AG04450 (cell line): ENCODE measurements at regions not wholly inside any gene's neighbourhood (a gene's known extent, or its start where the extent isn't known, plus 50 kb on each side); places are given as distances from the start of the nearest gene placed in this dataset.
"Not testable (repeated sequence)": the region's sequence is repeated elsewhere in the genome, so short reads cannot be mapped to it uniquely, and the experiment has no call there.

Source experiments
- CTCF ChIA-PET: fragments of 300-600, 350-600 bp; formaldehyde crosslinking; extraction: SDS; loops from one replicate; lab custom pipeline; 2022; ENCODE audit warnings: antibody characterized with exemption, inconsistent platforms; lab: Charles Lee
- POLR2A ChIA-PET: fragments of 350-600 bp; formaldehyde crosslinking; extraction: SDS; loops from one replicate; lab custom pipeline; 2021; ENCODE audit warnings: antibody characterized with exemption, inconsistent platforms; lab: Yijun Ruan, JAX
- DNase-seq: peaks from one replicate; pipeline ENCODE4 v3.0.0-alpha.2; 2011; ENCODE audit warnings: low read depth, low spot score
- H3K27ac ChIP-seq: one replicate; pipeline ENCODE4 v1.5.1; 2012; ENCODE audit warnings: low read depth, low read length, control low read depth
- H3K27me3 ChIP-seq: one replicate; pipeline ENCODE4 v1.6.0; 2012; ENCODE audit warnings: low read length; ENCODE audit not compliant: control insufficient read depth, insufficient read depth
- H3K4me3 ChIP-seq: 2 replicates; pipeline ENCODE4 v1.5.1; 2011; ENCODE audit warnings: mild to moderate bottlenecking, low read depth, low read length, control low read depth
- H3K9me3 ChIP-seq: 2 replicates; pipeline ENCODE4 v1.5.1; 2012; ENCODE audit warnings: low read length; ENCODE audit not compliant: control insufficient read depth, insufficient read depth
- TF ChIP-seq, protein P1 (sequence below): IDR thresholded peaks from 2 replicates; pipeline ENCODE4 v1.5.1; 2011; ENCODE audit warnings: low read depth, low read length, control low read depth, inconsistent platforms

GRCh38 chr1:43019226-43019625 is 60.6 kb upstream of the SLC2A1 start:
- H3K9me3 ChIP-seq: no peaks in the 10 kb centered on the region; the same call in 1 of the 2 replicates
- H3K27ac ChIP-seq: no peak overlapping the region
- no peak overlapping the region for H3K4me3 ChIP-seq
- ChIA-PET CTCF (interaction anchor here (0.9 kb wide), 1 partner anchor 54 kb away, joined by 3 read pairs; no protein-coding TSS in a partner anchor), POLR2A (no interaction called here)
- peaks cover 11% of the 10 kb centered on the region for H3K27me3 ChIP-seq
- no peak for DNase-seq
- TF ChIP-seq, protein P1, sequence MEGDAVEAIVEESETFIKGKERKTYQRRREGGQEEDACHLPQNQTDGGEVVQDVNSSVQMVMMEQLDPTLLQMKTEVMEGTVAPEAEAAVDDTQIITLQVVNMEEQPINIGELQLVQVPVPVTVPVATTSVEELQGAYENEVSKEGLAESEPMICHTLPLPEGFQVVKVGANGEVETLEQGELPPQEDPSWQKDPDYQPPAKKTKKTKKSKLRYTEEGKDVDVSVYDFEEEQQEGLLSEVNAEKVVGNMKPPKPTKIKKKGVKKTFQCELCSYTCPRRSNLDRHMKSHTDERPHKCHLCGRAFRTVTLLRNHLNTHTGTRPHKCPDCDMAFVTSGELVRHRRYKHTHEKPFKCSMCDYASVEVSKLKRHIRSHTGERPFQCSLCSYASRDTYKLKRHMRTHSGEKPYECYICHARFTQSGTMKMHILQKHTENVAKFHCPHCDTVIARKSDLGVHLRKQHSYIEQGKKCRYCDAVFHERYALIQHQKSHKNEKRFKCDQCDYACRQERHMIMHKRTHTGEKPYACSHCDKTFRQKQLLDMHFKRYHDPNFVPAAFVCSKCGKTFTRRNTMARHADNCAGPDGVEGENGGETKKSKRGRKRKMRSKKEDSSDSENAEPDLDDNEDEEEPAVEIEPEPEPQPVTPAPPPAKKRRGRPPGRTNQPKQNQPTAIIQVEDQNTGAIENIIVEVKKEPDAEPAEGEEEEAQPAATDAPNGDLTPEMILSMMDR: no peak

DNA sequence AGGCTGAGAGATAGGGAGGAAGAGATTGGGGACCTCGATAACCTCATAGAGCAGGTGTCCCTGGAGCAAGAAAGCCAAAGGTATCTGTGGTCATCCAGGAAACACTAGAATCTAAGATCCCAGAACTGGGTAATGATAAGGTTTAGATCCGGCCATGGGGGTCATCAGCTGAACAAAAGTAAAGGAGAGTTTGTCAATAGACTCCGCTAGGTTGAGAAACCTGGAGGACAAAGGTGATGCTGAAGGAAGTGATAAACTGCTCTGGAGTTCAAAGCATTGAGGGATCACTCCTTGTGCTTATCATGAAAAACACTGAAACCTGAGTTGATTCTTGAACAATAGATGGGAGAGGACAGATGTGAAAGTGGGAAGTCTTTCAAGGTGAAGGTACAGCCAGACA is 59.5 kb upstream of the SLC2A1 start:
- H3K9me3 ChIP-seq: no peaks in the 10 kb centered on the region; the same call in 1 of the 2 replicates
- ChIA-PET CTCF (no interaction called here), POLR2A (no interaction called here)
- DNase-seq: no peak
- no peak overlapping the region for H3K27ac ChIP-seq
- TF ChIP-seq, protein P1: no peak
- no peak overlapping the region for H3K4me3 ChIP-seq
- H3K27me3 ChIP-seq: peaks cover 19% of the 10 kb centered on the region

GRCh38 chr1:43015269-43015668 is 56.6 kb upstream of the SLC2A1 start:
- Histone ChIP-seq H3K4me3 (no peak overlapping the region), H3K9me3 (no peaks in the 10 kb centered on the region), H3K27ac (no peak overlapping the region)

GRCh38 chr1:43014579-43014978 is 55.9 kb upstream of the SLC2A1 start:
- CTCF ChIA-PET, DNase-seq, H3K27ac ChIP-seq, POLR2A ChIA-PET, H3K4me3 ChIP-seq, H3K9me3 ChIP-seq: not testable (repeated sequence)
- H3K27me3 ChIP-seq: peaks cover 24% of the 10 kb centered on the region

More at GRCh38 chr1:43015269-43015668, 56.6 kb upstream of the SLC2A1 start:
- POLR2A ChIA-PET: interaction anchor here (0.6 kb wide), 1 partner anchor 96 kb away, joined by 11 read pairs; no protein-coding TSS in a partner anchor
- peaks cover 24% of the 10 kb centered on the region for H3K27me3 ChIP-seq
- TF ChIP-seq, protein P1: no peak
- CTCF ChIA-PET: interaction anchor here (0.5 kb wide), 1 partner anchor 66 kb away, joined by 3 read pairs; no protein-coding TSS in a partner anchor
- no peak for DNase-seq

DNA sequence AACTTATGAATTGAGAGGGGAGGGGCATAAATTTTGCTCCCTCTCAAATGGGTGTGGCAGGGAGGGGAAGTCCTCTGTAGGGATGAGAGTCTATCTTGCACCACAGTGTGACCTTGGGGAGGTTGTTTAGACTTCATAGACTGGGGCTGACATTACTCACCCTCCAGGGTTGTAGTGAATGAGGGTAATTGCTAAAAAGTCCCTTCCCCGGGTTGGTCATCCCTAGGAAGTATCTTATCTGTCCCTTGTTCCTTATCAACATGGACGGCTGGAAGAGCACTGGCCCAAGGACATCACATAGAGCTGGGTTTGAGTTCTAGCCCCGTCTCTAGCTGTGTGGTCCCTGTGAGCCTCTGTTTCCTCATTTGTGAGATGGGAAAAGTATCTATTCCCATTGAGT is 52.4 kb upstream of the SLC2A1 start:
- TF ChIP-seq, protein P1: no peak
- peaks cover 25% of the 10 kb centered on the region for H3K27me3 ChIP-seq
- peaks cover 7% of the 10 kb centered on the region; the same call in 1 of the 2 replicates for H3K9me3 ChIP-seq
- CTCF ChIA-PET: no interaction called here
- H3K4me3 ChIP-seq: no peak overlapping the region
- no peak for DNase-seq
- POLR2A ChIA-PET: no interaction called here
- H3K27ac ChIP-seq: no peak overlapping the region
